ENCODE measurements at regions not wholly inside any gene's neighbourhood (a gene's known extent, or its start where the extent isn't known, plus 50 kb on each side); places are given as distances from the start of the nearest gene placed in this dataset.

GRCh38 chr2:20150110-20150706 is 74.7 kb downstream of the SDC1 start:
- DNase-seq (ENCODE audit: low read depth): no peak

- no peak for DNase-seq (ENCODE audit: low read depth)
Measured at GRCh38 chr2:20149703-20150030, 75.3 kb downstream of the SDC1 start.

- DNase-seq (ENCODE audit: low read depth): peak; percentile 85
Measured at GRCh38 chr2:20148923-20149702, 75.8 kb downstream of the SDC1 start.

GRCh38 chr2:20148426-20148922 is 76.5 kb downstream of the SDC1 start:
- DNase-seq (ENCODE audit: low read depth): peak; percentile 53

- DNase-seq (ENCODE audit: low read depth): no peak
Measured at GRCh38 chr2:20147351-20147750, 77.6 kb downstream of the SDC1 start.

GRCh38 chr2:20146401-20146800 is 78.5 kb downstream of the SDC1 start:
- DNase-seq (ENCODE audit: low read depth): no peak

- DNase-seq (ENCODE audit: low read depth): no peak
Measured at GRCh38 chr2:20145497-20146193, 79.3 kb downstream of the SDC1 start.

GRCh38 chr2:20144861-20145260 is 80.1 kb downstream of the SDC1 start:
- no peak for DNase-seq (ENCODE audit: low read depth)

- DNase-seq (ENCODE audit: low read depth): no peak
Measured at GRCh38 chr2:20144196-20144595, 80.7 kb downstream of the SDC1 start.

GRCh38 chr2:20143263-20143662 is 81.7 kb downstream of the SDC1 start:
- DNase-seq (ENCODE audit: low read depth): no peak

- DNase-seq (ENCODE audit: low read depth): no peak
Measured at GRCh38 chr2:20141806-20142205, 83.1 kb downstream of the SDC1 start.

GRCh38 chr2:20141056-20141762 is 83.7 kb downstream of the SDC1 start:
- DNase-seq (ENCODE audit: low read depth): peak; percentile 97

- no peak for DNase-seq (ENCODE audit: low read depth)
Measured at GRCh38 chr2:20140321-20141055, 84.4 kb downstream of the SDC1 start.

GRCh38 chr2:20139407-20140172 is 85.3 kb downstream of the SDC1 start:
- DNase-seq (ENCODE audit: low read depth): no peak

- no peak for DNase-seq (ENCODE audit: low read depth)
Measured at GRCh38 chr2:20138696-20139095, 86.2 kb downstream of the SDC1 start.

GRCh38 chr2:20137884-20138283 is 86.5 kb upstream of the LAPTM4A start:
- no peak for DNase-seq (ENCODE audit: low read depth)

GRCh38 chr2:20137131-20137571 is 85.7 kb upstream of the LAPTM4A start:
- no peak for DNase-seq (ENCODE audit: low read depth)

- no peak for DNase-seq (ENCODE audit: low read depth)
Measured at GRCh38 chr2:20136149-20136548, 84.7 kb upstream of the LAPTM4A start.

GRCh38 chr2:20135631-20136050 is 84.2 kb upstream of the LAPTM4A start:
- peak; percentile 47 for DNase-seq (ENCODE audit: low read depth)

GRCh38 chr2:20132990-20133535 is 81.6 kb upstream of the LAPTM4A start:
- DNase-seq (ENCODE audit: low read depth): no peak

Measured in stromal cell of bone marrow (primary cell).